Immature natural killer cell (primary cell): ENCODE measurements at regions not wholly inside any gene's neighbourhood (a gene's known extent, or its start where the extent isn't known, plus 50 kb on each side); places are given as distances from the start of the nearest gene placed in this dataset.
A peak's percentile ranks its signal among the peaks of the same experiment; 100 is the strongest.

Experiments
- DNase-seq, 3 donors: peaks; one replicate each; pipeline ENCODE4 v3.0.0; 2022; ENCODE audit warnings: mixed read lengths in 1 of 3
- H3K27ac Mint-ChIP-seq, 6 donors: one replicate each; pipeline ENCODE4 v1.8.0; 2020; ENCODE audit warnings: mixed read lengths in 6 of 6, mild to moderate bottlenecking in 5 of 6, inconsistent platforms in 4 of 6, moderate library complexity in 3 of 6
- H3K27me3 Mint-ChIP-seq, 3 donors: one replicate each; pipeline ENCODE4 v1.8.0; 2020 to 2021; ENCODE audit warnings: low read depth in 3 of 3, mild to moderate bottlenecking in 3 of 3, mixed read lengths in 3 of 3, moderate library complexity in 3 of 3, inconsistent platforms in 1 of 3
- H3K36me3 Mint-ChIP-seq, 3 donors: one replicate each; pipeline ENCODE4 v1.8.0; 2020; ENCODE audit warnings: mixed read lengths in 3 of 3, inconsistent platforms in 2 of 3, mild to moderate bottlenecking in 2 of 3
- H3K4me1 Mint-ChIP-seq, 2 donors: one replicate each; pipeline ENCODE4 v1.8.0; 2020; ENCODE audit warnings: inconsistent platforms in 2 of 2, mild to moderate bottlenecking in 2 of 2, mixed read lengths in 2 of 2, moderate library complexity in 1 of 2
- H3K4me3 Mint-ChIP-seq, 5 donors: one replicate each; pipeline ENCODE4 v1.8.0; 2020; ENCODE audit warnings: mild to moderate bottlenecking in 5 of 5, mixed read lengths in 5 of 5, inconsistent platforms in 3 of 5, moderate library complexity in 3 of 5
- H3K9me3 Mint-ChIP-seq, 6 donors: one replicate each; pipeline ENCODE4 v1.8.0; 2020; ENCODE audit warnings: mild to moderate bottlenecking in 6 of 6, mixed read lengths in 6 of 6, inconsistent platforms in 4 of 6, moderate library complexity in 3 of 6

- no peak overlapping the region for H3K27ac Mint-ChIP-seq
Measured at GRCh38 chr2:38509947-38510326, 92.8 kb downstream of the HNRNPLL start.

DNA sequence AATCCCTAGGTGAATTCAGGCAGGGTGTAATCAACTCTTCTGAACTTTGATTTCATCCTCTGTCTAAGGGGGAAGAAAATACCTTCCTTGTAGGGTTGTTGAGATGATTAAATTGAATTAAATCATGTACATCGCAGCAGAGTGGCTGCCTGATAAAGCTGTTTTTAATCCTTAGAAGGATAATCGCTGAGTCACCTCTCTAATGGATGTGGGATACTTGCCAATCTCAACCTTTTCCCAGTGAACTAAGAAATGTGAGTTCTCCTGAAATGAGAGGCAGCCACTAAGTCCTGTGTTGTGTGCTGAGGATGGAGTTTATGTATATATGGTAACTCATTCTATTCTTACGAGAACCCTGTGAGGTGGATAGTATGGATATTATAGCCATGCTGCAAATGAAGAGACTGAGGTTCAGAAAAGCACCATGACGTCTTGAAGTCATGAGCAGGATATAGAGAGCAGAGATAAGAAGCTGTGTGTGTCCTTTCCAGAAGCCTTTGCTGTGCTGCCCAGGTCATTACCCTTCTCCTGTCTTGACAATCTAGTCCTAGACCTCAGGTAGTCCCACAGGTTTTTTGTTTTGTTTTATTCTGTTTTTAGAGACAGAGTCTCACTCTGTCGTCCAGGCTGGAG lies 93.3 kb downstream of the HNRNPLL start:
- Mint-ChIP-seq H3K27me3 (peaks cover 2 to 3% (median 2%) of the 10 kb centered on the region in 3 donors), H3K4me1 (no peaks in the 10 kb centered on the region), H3K27ac (no peak overlapping the region), H3K36me3 (no peaks in the 10 kb centered on the region), H3K4me3 (no peak overlapping the region), H3K9me3 (no peaks in the 10 kb centered on the region)
- DNase-seq = no peak

More at GRCh38 chr2:38509947-38510326, 92.8 kb downstream of the HNRNPLL start:
- H3K4me3 Mint-ChIP-seq = no peak overlapping the region
- no peaks in the 10 kb centered on the region for H3K36me3 Mint-ChIP-seq
- no peaks in the 10 kb centered on the region for H3K4me1 Mint-ChIP-seq
- peaks cover 2 to 3% (median 2%) of the 10 kb centered on the region in 3 donors for H3K27me3 Mint-ChIP-seq
- no peaks in the 10 kb centered on the region for H3K9me3 Mint-ChIP-seq
- no peak for DNase-seq

DNA sequence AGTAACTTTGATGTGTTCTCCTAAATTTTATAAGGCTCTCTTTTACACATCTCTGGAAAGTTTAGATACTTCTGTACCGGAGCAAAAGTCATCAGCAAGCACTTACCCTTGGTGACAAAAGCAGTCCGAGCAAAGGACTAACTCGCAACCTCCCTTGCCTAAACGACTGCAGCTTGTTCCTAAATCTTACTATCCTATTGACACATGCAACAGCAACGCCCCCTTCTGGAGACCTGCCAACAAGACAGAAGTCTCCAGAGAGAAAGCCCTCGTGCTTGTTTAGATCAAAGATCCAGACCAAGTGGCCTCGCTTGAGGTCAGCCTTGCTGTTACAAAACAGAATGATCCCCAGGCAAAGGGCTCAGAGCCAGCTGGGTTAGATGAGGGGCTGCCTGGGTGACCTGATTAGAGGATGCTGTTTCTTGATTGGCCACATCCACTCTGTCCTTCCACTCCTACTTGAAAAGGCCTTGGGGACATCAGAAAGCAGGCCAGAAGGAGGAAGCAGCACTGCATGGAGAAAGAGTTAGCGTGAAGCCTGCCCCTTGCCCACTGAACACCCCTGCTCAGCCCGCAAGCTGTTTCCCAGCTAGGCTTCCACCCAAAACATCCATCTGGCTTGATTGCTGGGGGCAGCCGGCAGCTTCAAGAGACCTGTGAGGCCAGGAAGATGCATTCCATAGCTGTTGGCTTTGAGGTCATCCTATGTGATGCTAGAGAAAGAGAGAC lies 94.3 kb downstream of the HNRNPLL start:
- Mint-ChIP-seq H3K9me3 (no peaks in the 10 kb centered on the region), H3K27me3 (peaks cover under 1 to 3% (median 2%) of the 10 kb centered on the region in 3 donors), H3K4me1 (no peaks in the 10 kb centered on the region), H3K27ac (no peak overlapping the region), H3K36me3 (no peaks in the 10 kb centered on the region), H3K4me3 (no peak overlapping the region)
- peak; percentile 42 to 61 (median 50) for DNase-seq

- no peak overlapping the region for H3K27ac Mint-ChIP-seq
- peaks cover 0 to under 1% (median 0%) of the 10 kb centered on the region in 3 donors for H3K36me3 Mint-ChIP-seq
- peaks cover 2 to 5% (median 2%) of the 10 kb centered on the region in 3 donors for H3K27me3 Mint-ChIP-seq
- no peak overlapping the region for H3K4me3 Mint-ChIP-seq
- H3K4me1 Mint-ChIP-seq = no peaks in the 10 kb centered on the region
- no peak for DNase-seq
- H3K9me3 Mint-ChIP-seq = peaks cover 0 to under 1% (median 0%) of the 10 kb centered on the region in 6 donors
Measured at GRCh38 chr2:38507712-38508111, 95.0 kb downstream of the HNRNPLL start.

DNA sequence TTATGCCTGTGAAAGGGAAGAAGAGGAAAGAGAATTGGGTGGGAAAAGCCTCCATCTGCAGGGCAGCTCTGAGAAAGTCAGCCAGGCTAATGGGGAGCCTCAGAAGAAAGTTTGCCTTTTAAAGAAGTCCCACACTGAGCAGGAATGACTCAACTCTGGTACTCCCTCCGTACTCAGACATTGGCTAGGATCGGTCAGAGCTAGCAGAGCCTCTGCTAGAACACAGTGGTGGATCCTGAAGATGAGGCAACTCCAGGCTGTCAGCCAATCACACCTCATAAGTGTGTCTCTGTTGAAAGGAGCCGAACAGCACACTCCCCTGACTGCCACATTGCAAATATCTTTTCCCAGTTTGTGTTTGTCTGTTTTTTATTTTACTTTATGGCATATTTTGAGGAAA lies 96.9 kb downstream of the HNRNPLL start:
- Mint-ChIP-seq H3K4me1 (no peaks in the 10 kb centered on the region), H3K36me3 (peaks cover 0 to 3% (median 0%) of the 10 kb centered on the region in 3 donors), H3K27me3 (peaks cover 3 to 10% (median 5%) of the 10 kb centered on the region in 3 donors), H3K4me3 (no peak overlapping the region), H3K27ac (no peak overlapping the region), H3K9me3 (peaks cover 0 to 4% (median 0%) of the 10 kb centered on the region in 6 donors)
- no peak for DNase-seq

- Mint-ChIP-seq H3K36me3 (peaks cover 0 to 3% (median 0%) of the 10 kb centered on the region in 3 donors), H3K27me3 (peaks cover 3 to 7% (median 4%) of the 10 kb centered on the region in 3 donors), H3K4me3 (no peak overlapping the region), H3K9me3 (peaks cover 0 to 4% (median 0%) of the 10 kb centered on the region in 6 donors), H3K4me1 (no peaks in the 10 kb centered on the region), H3K27ac (no peak overlapping the region)
- DNase-seq = no peak
Measured at GRCh38 chr2:38504169-38504568, 98.6 kb downstream of the HNRNPLL start.

- Mint-ChIP-seq H3K4me1 (peaks cover 9 to 10% of the 10 kb centered on the region in 2 donors), H3K9me3 (peaks cover 0 to 4% (median 0%) of the 10 kb centered on the region in 6 donors), H3K27me3 (peaks cover 3 to 7% (median 4%) of the 10 kb centered on the region in 3 donors), H3K36me3 (peaks cover 0 to 3% (median 0%) of the 10 kb centered on the region in 3 donors), H3K27ac (no peak overlapping the region), H3K4me3 (no peak overlapping the region)
- no peak for DNase-seq
Measured at GRCh38 chr2:38502107-38502506, 100.6 kb downstream of the HNRNPLL start.

DNA sequence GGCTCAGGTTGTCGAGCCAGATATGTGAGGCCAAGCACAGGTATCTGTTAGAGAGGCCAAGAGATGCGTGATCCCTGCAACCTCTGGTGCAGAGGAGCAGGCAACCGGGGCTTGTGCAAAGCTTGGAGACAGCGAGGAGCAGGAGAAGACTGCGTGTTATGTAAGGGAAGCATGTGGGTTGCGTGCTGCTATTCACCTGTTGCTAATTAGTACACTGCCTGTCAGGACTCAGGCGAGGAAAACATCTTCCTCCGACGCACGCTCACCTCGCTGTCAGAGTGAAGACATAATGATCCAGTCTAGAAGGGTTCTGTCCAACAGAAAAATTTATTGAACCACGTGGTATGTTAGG lies 102.5 kb downstream of the HNRNPLL start:
- Mint-ChIP-seq H3K4me1 (peaks cover 9 to 10% of the 10 kb centered on the region in 2 donors), H3K4me3 (no peak overlapping the region), H3K27ac (no peak overlapping the region), H3K27me3 (peaks cover 3 to 7% (median 4%) of the 10 kb centered on the region in 3 donors), H3K9me3 (peaks cover 0 to 4% (median 0%) of the 10 kb centered on the region in 6 donors), H3K36me3 (peaks cover 0 to 3% (median 0%) of the 10 kb centered on the region in 3 donors)
- DNase-seq = no peak

- no peak for DNase-seq
- no peak overlapping the region for H3K27ac Mint-ChIP-seq
- peaks cover 0 to 4% (median 0%) of the 10 kb centered on the region in 6 donors for H3K9me3 Mint-ChIP-seq
- H3K4me1 Mint-ChIP-seq = peaks cover 9 to 10% of the 10 kb centered on the region in 2 donors
- peaks cover 3 to 7% (median 6%) of the 10 kb centered on the region in 3 donors for H3K27me3 Mint-ChIP-seq
- H3K4me3 Mint-ChIP-seq = no peak overlapping the region
- H3K36me3 Mint-ChIP-seq = peaks cover 0 to 3% (median 0%) of the 10 kb centered on the region in 3 donors
Measured at GRCh38 chr2:38499548-38500282, 103.0 kb downstream of the HNRNPLL start.

- peaks cover 0 to 3% (median 0%) of the 10 kb centered on the region in 3 donors for H3K36me3 Mint-ChIP-seq
- H3K27ac Mint-ChIP-seq = peak overlapping the region in 1 of 6 donors; percentile 45
- peaks cover 9 to 10% of the 10 kb centered on the region in 2 donors for H3K4me1 Mint-ChIP-seq
- H3K27me3 Mint-ChIP-seq = peaks cover 6 to 7% (median 6%) of the 10 kb centered on the region in 3 donors
- H3K4me3 Mint-ChIP-seq = no peak overlapping the region
- H3K9me3 Mint-ChIP-seq = peaks cover 0 to 4% (median 0%) of the 10 kb centered on the region in 6 donors
- no peak for DNase-seq
Measured at GRCh38 chr2:38498045-38498481, 104.7 kb downstream of the HNRNPLL start.

DNA sequence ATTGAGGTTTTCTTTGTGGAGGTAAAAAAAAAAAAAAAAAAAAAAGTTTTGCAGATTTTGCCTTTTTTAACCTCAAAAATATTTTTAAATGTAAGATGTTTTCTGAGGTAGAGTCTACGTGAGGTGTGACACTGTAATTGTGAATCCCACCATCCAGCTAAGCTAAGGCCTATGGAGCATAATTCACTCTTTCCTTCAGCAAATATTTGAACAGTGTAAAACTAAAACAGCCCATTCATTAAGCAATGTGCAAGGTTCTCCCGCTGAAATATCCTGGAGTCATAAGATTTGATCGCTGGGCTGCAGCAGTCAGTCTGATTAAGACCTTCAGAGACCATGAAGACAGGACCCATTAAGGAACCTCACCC lies 105.1 kb downstream of the HNRNPLL start:
- Mint-ChIP-seq H3K36me3 (peaks cover 0 to 3% (median 0%) of the 10 kb centered on the region in 3 donors), H3K9me3 (peaks cover 0 to 3% (median 0%) of the 10 kb centered on the region in 6 donors), H3K27me3 (peaks cover 6 to 7% (median 6%) of the 10 kb centered on the region in 3 donors), H3K4me1 (peaks cover 9 to 10% of the 10 kb centered on the region in 2 donors), H3K27ac (no peak overlapping the region), H3K4me3 (no peak overlapping the region)
- no peak for DNase-seq

- H3K9me3 Mint-ChIP-seq = peaks cover 0 to 1% (median 0%) of the 10 kb centered on the region in 6 donors
- H3K36me3 Mint-ChIP-seq = no peaks in the 10 kb centered on the region
- H3K27me3 Mint-ChIP-seq = peaks cover 6 to 7% (median 6%) of the 10 kb centered on the region in 3 donors
- no peak for DNase-seq
- no peak overlapping the region for H3K4me3 Mint-ChIP-seq
- H3K4me1 Mint-ChIP-seq = peaks cover 9 to 10% of the 10 kb centered on the region in 2 donors
- no peak overlapping the region for H3K27ac Mint-ChIP-seq
Measured at GRCh38 chr2:38496927-38497669, 105.6 kb downstream of the HNRNPLL start.

DNA sequence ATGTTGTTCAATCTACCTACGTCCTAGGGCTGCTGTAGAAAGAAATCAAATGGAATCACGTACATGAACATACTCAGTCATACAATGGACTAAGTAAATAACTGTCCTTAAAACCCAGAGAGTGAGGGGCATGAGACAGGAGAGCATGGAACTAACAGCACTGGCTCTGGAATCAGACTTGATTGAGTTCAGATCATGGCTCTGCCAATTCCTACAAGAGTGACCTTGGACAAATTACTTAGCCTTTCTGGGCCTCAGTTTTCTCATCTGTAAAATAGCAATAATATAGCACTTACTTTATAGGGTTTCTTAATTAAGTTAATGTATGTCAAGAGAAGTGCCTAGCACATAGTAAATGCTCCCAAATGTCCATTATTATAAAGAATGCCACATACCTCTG lies 106.8 kb downstream of the HNRNPLL start:
- Mint-ChIP-seq H3K9me3 (peaks cover 0 to 1% (median 0%) of the 10 kb centered on the region in 6 donors), H3K27me3 (peaks cover 2 to 4% (median 4%) of the 10 kb centered on the region in 3 donors), H3K27ac (no peak overlapping the region), H3K36me3 (no peaks in the 10 kb centered on the region), H3K4me1 (peaks cover 9 to 10% of the 10 kb centered on the region in 2 donors), H3K4me3 (no peak overlapping the region)
- no peak for DNase-seq
